ENCODE measurements at regions not wholly inside any gene's neighbourhood (a gene's known extent, or its start where the extent isn't known, plus 50 kb on each side); places are given as distances from the start of the nearest gene placed in this dataset.

DNA sequence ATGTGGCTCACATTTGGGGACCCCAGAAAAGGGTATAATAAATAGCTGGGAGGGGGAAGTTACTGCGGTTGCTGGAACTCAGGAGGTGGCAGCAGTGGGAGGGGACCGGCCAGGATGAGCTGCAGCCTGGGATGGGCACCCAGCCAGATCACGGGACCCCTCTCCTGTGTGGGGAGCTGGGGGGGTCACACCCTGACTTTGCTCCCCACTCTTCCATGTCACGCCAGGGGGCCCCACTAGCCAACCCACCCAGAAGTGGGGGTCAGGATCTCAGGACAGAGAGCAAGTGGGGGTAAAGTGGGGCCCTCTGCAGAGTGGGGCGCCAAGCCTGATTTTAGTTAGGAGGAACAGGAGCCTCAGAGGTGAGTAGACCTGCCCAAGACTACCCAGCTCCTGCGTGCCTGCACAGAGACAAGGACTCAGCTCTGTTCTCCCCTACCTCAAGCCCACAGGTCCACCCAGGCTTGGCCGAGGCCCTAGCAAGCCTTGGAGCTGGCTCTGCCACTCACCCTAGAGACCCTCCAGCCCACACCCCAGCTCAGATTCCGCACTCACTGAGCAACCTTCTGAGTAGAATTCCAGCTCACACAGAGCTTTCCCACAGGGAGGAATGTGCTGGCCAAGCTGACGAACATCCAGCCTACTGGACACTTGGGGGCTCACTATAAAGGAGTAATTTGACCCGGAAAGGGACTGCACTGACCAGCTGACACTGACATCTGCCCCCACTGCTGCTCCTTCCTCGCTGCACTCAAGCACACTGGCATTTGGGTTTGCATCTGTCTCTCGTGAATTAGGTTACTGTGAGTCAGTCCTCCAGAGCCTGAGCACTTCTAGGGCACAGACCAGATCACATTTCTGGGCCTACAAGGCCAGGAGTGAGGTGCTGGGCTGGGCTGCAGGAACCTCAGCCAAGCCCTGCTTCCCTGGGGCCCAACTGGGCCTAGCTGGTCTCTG lies 310.1 kb downstream of the C16orf95 start:
- DNase-seq (ENCODE audit: extremely low read depth in 1 of 11, low read depth in 9 of 11, low spot score in 4 of 11) = no peak

DNA sequence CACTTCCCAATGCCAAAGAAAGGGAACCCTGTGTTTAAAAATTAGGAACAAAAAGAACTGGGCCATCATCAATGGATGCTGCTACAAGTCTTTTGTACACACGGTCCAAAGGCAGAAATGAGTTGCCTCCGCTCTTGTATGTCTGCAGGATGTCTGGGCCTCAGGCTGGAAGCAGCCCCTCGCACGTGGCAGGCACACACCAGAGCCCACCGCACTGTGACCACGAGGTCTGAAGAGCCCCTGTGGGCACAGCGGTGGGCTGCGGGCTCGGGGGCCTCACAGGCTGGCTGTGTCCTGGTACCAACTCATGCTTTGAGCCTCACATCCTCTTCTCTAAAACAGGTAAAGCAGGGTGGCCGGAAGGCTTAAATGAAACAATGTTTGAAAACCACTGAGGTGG lies 309.3 kb downstream of the C16orf95 start:
- no peak for DNase-seq (ENCODE audit: extremely low read depth in 1 of 11, low read depth in 9 of 11, low spot score in 4 of 11)

DNA sequence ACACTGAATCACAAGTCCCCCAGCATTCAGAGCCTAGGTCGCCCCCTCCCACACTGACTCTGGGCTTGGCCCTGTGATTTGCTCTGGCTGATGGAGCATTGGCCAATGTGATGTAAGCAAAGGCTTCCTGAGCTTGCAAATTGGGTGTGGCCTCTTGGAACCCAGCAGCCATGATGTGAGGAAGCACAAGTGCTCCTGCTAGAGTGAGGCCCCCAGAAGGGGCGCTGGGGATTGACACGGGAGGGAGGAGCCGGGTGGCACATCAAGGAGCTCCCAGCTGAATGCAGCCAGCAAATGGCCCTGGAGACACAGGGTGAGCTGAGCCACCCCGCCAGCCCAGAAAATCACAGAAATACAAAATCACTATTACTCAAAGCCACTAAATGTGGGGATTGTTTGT lies 308.5 kb downstream of the C16orf95 start:
- no peak for DNase-seq (ENCODE audit: extremely low read depth in 1 of 11, low read depth in 9 of 11, low spot score in 4 of 11)

DNA sequence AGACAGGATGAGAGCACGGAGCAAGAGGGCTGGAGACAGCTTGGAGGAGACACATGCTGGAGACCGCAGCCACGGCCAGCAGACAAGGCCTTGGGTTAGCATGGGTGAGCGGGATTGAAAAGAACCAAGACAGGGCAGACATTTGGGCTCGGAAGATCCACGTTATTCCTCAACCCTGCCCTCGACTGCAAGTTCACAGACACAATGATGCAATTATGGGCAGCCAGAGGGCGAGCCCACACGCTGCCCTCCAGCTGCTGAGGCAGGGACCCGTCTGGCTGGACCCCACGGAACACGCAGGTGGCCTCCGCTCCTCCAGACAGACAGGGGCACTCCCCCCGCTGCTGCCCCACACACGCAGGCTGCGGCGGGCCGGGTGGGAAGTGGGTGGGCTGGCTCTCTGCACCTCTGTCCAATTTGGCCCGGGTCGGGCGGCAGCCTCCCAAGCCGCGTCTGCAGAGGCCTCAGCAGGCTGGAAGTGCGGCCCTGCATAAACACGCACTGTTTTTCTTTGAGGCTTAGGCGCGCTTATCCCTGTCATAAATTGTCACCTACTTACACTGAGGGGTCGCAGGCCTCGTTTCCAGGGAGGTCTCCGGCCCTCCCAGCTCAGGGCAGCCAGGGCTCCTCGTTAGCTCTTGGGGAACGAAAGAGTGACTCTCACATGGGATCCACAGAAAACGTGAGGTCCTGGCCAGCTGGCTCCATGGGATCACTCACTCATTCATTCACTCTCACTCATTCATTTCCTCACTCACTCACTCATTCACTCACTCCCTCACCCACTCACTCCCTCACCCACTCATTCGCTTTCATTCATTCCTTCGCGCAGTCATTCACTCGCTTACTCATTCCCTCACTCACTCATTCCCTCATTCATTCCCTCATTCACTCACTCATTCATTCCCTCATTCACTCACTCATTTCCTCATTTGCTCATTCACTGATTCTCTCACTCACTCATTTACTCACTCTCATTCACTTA lies 303.9 kb downstream of the C16orf95 start:
- DNase-seq (ENCODE audit: extremely low read depth in 1 of 11, low read depth in 9 of 11, low spot score in 4 of 11) = no peak

DNA sequence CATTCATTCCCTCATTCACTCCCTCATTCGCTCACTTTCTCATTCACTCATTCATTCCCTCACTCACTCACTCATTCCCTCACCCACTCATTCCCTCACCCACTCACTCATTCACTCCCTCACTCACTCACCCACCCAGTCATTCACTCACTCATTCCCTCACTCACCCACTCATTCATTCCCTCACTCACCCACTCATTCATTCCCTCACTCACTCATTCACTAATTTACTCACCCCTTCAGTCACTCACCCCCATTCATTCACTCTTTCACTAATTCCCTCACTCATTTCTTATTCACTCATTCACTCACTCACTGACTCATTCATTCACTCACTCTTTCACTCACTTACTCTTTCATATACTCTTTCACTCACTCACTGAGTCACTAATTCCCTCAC lies 303.1 kb downstream of the C16orf95 start:
- no peak for DNase-seq (ENCODE audit: extremely low read depth in 1 of 11, low read depth in 9 of 11, low spot score in 4 of 11)

DNA sequence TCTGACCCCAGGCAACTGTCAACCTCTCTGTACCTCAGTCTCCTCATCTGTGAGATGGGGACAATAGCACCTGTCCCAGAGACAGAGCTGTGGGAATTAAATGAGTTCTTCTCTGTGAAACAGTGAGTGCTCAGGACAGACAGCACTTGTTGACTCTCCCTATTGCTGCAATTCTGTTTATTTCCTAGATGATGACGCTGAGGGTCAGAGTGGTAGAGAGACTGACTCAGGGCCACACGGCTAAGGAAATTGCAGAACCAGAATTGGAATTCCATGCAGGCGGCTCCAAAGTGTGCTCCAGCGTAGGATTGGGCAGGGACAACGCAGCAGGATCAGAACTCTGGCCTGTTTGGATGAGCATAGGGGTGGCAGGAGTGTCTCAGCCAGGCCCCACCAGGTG lies 302.2 kb downstream of the C16orf95 start:
- no peak for DNase-seq (ENCODE audit: extremely low read depth in 1 of 11, low read depth in 9 of 11, low spot score in 4 of 11)

DNA sequence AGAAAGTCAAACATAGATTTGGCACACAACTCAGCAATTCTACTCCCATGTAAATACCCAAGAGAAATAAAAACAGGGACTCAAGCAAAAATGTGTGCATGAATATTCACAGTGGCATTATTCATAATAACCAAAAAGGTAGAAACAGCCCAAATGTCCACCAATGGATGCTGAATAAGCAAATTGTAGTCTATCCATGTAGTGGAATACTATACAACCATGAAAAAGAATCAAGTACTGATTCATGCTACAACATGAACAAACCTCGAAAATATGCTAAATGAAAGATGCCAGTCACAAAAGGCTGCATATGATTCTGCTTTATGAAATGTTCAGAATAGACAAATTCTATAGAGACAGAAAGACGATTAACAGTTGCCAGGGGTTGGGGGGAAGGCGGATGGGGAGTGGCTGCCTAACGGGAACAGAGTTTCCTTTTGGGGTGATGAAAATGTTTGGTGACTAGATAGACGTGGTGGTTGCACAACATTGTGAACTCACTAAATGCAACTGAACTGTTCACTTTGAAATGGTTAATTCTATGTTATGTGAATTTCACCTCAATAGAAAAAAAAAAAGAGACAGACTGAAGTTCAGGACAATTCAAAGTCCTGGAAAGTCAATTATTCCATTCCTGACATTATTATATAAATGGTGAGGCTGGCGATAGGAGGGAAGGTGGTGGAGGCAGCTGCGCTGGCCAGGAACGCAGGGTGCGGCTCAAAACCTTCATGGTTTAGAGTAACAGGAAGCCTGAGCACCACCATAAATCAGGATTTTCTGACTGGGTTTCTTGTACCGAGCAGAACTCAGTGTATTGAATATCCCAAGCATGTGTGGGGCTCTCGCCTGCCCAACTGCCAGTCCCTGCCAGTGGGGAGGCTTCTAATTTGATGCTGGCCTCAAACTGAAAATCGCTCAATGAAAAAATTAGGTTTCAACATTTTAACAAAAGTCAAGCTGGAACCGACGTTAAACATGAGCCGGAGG lies 300.9 kb downstream of the C16orf95 start:
- peak in 1 of 11 donors; percentile 45 for DNase-seq (ENCODE audit: extremely low read depth in 1 of 11, low read depth in 9 of 11, low spot score in 4 of 11)

DNA sequence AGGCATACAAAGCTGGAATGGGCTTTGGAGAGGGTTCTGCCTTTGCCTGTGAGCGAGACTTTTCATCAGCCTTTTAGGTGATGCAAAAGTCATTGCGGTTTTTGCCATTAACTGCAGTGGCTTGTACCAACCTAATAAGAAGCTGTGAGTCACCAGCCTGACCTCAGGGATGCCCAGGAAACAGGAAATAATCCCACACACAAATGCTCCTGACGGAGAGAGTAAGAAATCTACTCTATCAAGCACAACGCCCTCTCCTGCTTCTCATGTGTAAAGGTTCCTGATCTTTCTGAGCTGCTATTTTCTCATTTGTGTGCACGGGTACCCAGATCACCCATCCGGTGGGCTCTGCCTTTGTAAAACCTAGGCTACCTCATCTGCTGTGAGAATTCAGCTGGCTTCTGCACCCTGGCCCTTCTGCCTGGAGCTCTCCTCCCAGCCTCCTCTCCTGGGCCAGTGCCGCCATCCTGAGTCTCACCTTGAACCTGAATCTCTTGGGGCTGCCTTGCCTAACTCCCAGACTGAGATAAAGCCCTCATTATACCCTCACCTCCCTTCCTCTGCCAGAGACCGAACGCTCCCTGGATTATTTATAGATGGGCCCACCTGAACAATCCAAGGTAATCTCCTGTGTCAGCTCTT lies 299.7 kb downstream of the C16orf95 start:
- DNase-seq (ENCODE audit: extremely low read depth in 1 of 11, low read depth in 9 of 11, low spot score in 4 of 11) = no peak

DNA sequence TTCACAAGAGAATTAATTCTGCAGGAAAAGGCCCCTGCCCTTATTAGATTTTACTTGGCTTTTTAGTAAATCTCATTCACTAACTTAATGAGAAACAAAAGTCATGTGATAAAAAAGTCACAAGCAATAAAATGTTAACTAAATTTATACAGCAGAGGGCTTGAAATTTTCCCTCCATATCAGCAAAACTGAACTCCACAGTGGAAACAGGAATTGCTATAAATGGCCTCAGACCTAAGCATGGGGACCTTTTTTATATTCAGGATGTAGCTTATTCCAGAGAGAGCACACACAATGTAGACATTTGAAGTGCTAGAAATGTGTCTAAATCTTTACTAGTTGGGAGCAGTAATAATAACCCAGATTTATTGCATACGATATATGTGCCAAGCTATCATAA lies 291.5 kb downstream of the C16orf95 start:
- DNase-seq (ENCODE audit: extremely low read depth in 1 of 11, low read depth in 9 of 11, low spot score in 4 of 11) = no peak

DNA sequence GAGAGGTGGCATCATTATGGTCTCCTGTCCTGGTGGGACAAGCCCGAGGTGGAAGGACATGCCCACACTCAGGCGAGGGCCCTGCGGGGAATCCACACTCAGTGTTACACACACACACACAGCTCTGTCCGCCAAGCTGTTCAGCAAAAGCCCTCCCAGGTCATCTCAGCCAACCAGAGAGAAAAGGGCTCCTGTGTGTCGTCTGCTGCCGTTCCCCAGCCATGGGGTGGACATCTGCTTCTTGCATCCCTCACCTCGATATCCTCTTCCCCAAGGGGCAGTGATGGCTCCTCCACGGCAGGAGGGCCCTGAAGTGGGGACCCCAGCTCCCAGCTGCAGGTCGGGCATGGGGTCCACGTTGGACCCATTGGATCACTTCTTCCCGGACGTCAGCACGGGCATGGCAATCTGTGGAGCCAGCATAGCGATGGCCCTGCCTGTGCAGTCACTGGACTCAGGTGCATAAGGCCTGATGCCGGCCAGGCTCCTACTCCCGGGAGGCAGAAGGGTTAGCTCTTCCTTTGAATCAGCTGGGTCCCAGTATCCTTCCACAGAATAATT lies 290.1 kb downstream of the C16orf95 start:
- no peak for DNase-seq (ENCODE audit: extremely low read depth in 1 of 11, low read depth in 9 of 11, low spot score in 4 of 11)

DNA sequence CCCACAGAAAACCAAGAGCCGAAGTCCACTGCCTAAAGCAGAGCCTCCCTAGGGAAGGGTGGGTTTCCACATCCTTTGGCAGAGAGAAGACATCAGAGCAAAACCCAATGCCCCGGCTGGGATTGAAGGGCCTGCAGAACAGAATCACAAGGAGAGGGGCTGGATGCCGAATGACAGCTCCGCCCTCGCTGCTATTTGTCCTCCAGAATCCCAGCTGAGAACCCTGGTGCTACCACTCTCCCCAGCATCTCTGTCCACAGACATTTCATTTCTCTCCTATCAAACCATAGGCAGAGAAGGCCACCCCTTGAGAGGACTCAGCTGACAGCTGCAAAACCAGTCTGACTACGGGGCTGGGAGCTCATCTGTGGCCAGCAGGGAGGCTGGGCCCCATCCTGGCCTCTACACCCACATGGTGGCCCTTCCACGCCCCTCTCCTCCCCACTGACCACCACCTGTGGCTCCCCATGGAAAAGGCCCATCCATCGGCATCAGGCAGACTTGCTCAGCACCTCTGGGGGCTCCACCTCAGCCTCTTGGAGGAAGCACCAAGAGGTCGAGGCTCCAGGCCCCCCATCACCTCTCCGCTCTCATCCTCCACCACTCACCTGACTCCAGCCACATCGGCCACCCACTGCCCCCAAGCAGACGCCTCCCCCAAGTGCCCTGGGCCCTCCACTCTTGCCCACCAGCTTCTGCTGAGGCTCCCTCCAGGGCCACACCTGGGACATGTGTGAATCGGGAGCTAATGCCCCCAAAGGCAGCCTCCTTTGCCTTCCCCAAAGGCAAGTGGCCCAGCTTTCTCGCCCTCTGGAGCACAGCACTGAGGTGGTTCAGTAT lies 288.5 kb downstream of the C16orf95 start:
- no peak for DNase-seq (ENCODE audit: extremely low read depth in 1 of 11, low read depth in 9 of 11, low spot score in 4 of 11)

DNA sequence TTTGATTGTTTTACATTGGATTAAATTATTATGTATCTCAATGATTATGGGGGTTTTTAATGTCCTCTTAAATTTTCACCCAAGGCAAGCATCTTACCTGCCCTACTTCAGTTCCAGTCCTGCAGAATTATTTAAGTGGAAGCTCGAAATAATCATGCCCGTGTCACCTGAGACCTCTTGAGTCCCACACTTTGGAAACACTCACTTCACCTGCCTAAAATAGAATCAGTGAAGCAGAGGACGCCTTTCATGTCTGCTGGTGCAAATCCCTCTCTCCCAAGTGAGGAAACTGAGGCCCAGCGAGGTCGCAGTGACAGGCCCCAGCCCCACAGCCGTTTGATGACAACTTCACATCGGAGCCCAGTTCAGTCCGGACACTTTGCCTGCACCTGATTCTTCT lies 284.6 kb downstream of the C16orf95 start:
- no peak for DNase-seq (ENCODE audit: extremely low read depth in 1 of 11, low read depth in 9 of 11, low spot score in 4 of 11)

DNA sequence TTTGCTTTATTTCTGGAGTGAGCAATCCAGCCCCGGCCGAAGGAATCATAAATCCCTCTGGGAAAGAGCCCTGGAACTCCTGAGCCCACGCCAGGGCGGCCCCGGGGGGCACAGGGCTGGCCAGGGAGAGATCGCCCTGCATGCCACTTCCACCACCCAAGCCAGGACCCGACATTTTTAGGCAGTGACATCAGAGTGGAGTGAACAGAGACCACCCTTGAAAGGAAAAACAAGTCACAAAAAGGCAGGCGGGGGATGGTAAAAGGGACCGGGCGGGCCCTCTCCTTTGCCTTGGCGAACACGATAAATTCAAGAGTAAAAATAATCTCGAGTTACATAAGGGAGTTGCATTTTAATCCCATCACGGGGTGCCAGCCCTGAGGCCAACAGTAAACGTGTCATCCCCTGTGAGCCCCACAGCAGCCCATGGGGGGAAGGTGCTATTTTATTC lies 284.1 kb downstream of the C16orf95 start:
- DNase-seq (ENCODE audit: extremely low read depth in 1 of 11, low read depth in 9 of 11, low spot score in 4 of 11) = no peak

DNA sequence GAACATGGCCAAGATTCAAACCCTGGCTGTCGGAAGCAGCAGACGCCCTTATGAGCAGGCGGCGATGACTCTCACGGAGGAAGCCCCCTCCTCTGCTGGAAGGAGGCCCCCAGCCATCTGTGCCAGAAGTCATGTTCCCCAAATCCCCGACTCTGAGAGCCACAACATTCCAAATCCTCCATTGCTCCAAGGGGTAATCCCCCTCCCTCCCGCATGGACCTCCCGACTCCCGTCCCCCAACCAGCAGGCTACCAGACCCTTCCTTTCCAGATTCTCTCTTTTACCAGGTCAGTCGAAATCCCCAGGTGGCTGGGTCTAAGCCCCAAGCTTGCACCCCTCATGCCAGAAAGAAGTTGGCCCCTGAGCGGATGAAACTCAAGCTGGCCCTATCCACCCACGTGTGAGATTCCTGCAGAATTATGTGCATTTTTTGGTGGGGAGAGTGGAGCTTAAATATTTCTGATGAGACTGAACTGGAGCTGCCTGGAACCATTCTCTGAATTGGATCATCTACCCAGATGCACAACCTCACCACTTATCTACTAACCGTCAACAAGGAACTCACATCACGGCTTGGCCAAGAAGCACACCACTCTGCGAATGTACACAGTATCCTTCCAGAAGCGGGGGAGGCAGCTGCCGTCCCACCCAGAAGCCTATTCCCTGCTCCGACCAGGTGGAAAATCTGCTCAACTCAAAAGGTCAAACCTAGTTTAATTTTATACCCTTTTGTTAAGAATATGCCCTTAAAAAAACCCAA lies 283.5 kb downstream of the C16orf95 start:
- no peak for DNase-seq (ENCODE audit: extremely low read depth in 1 of 11, low read depth in 9 of 11, low spot score in 4 of 11)

DNA sequence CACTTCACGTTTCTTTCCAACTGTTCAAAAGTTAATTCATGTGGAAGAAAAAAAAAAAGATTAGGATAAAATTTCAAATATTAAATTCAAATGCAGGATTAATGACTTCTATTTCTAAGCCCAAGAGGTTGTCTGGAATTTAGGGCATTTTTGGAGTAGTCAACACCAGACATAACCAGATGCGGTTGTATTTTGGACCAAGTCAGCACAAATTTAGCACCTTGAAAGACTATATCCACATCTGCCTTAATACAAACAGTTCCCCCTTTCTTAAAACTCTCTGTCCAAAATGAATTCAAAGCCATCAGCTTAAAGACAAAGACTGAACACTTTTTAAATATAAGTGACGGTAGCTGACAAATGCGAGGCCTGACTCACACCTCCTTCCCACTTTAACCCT lies 282.9 kb downstream of the C16orf95 start:
- no peak for DNase-seq (ENCODE audit: extremely low read depth in 1 of 11, low read depth in 9 of 11, low spot score in 4 of 11)

DNA sequence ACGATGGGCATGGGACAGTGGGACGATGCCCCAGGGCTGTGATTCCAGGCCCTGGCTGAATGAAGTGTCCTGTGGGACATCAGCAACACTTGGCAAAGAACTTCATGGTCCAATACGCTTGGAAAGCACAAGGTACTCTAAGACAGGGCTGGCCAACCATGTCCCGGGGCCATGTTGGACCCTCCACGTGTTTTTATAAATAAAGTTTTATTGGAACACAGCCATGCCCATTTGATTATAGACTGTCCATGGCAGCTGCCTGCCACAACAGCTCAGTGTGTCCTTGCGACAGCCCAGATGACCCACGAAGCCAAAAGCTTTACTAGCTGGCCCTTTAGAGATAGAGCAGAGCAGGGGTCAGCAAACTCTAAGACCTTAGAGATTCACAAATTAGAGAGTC lies 282.1 kb downstream of the C16orf95 start:
- no peak for DNase-seq (ENCODE audit: extremely low read depth in 1 of 11, low read depth in 9 of 11, low spot score in 4 of 11)
